ENCODE measurements at regions not wholly inside any gene's neighbourhood (a gene's known extent, or its start where the extent isn't known, plus 50 kb on each side); places are given as distances from the start of the nearest gene placed in this dataset.

DNA sequence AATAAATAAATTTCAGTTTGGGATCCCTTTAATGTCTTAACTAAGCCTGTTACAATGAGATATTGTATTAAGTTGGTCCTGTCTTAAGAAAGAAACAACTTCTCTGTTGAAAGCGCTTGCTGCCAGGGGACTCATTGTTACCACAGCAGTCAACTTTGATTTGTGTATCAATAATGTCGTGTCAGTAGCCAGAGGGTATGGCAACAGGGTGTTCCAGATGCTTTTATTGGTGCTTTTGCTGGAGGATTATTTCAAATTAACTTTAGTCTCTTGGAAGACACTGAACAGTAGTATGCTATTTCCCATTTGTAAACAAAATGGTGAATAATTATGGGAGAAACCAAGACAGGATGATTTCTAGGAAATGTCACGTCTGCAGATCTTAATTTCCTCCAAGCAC, 91.9 kb upstream of the TSHZ2 start:
- Histone ChIP-seq H4K20me1 (ENCODE audit: insufficient read depth, low read length, poor library complexity, severe bottlenecking) (no peaks in the 10 kb centered on the region), H3K4me1 (ENCODE audit: insufficient read depth, low read length, poor library complexity, severe bottlenecking) (no peaks in the 10 kb centered on the region), H3K36me3 (ENCODE audit: insufficient read depth, low read length) (no peaks in the 10 kb centered on the region), H3K4me3 (ENCODE audit: low read length, poor library complexity, severe bottlenecking) (no peak overlapping the region), H3K4me2 (ENCODE audit: low read depth, low read length, poor library complexity, severe bottlenecking) (no peak overlapping the region), H3K9me3 (ENCODE audit: insufficient read depth, low read depth, low read length) (no peaks in the 10 kb centered on the region), H3F3A (ENCODE audit: low read depth) (no peaks in the 10 kb centered on the region), H3K79me2 (ENCODE audit: insufficient read depth, low read length) (no peaks in the 10 kb centered on the region), H3K9me2 (replicated peaks; ENCODE audit: low read depth, low read length) (no peaks in the 10 kb centered on the region), H2AFZ (ENCODE audit: low read length) (no peak overlapping the region), H3K9ac (ENCODE audit: low read depth, low read length, poor library complexity, severe bottlenecking) (no peak overlapping the region), H3K27me3 (ENCODE audit: insufficient read depth, low read length, poor library complexity, severe bottlenecking) (no peaks in the 10 kb centered on the region)
- TF ChIP-seq, protein P1, sequence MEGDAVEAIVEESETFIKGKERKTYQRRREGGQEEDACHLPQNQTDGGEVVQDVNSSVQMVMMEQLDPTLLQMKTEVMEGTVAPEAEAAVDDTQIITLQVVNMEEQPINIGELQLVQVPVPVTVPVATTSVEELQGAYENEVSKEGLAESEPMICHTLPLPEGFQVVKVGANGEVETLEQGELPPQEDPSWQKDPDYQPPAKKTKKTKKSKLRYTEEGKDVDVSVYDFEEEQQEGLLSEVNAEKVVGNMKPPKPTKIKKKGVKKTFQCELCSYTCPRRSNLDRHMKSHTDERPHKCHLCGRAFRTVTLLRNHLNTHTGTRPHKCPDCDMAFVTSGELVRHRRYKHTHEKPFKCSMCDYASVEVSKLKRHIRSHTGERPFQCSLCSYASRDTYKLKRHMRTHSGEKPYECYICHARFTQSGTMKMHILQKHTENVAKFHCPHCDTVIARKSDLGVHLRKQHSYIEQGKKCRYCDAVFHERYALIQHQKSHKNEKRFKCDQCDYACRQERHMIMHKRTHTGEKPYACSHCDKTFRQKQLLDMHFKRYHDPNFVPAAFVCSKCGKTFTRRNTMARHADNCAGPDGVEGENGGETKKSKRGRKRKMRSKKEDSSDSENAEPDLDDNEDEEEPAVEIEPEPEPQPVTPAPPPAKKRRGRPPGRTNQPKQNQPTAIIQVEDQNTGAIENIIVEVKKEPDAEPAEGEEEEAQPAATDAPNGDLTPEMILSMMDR (conservative IDR thresholded peaks at IDR 0.05; ENCODE audit: low read length), result no peak

DNA sequence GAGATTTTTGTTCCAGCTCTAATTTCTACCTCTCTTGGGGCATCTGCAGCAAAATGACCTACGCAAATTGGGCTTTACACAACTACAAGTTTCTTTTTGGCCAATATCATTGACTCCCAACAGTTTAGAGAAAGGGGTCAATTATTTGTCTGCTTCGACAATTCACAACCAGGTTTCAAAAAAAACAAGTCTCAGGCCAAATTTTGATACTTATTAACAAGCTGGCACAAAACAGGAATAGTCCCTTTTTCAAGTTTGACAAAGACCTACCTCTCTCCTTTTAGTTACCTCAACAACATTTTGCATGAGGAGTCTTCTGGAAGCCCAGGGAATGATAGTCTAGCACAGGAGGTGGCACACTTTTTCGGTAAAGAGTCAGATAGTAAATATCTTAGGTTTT, 97.9 kb upstream of the TSHZ2 start:
- no peak overlapping the region for H3K4me2 ChIP-seq (ENCODE audit: low read depth, low read length, poor library complexity, severe bottlenecking)
- H3K4me3 ChIP-seq (ENCODE audit: low read length, poor library complexity, severe bottlenecking), result no peak overlapping the region
- no peaks in the 10 kb centered on the region for H3K4me1 ChIP-seq (ENCODE audit: insufficient read depth, low read length, poor library complexity, severe bottlenecking)
- H3K9me2 ChIP-seq (replicated peaks; ENCODE audit: low read depth, low read length), result no peaks in the 10 kb centered on the region
- no peak overlapping the region for H3K9ac ChIP-seq (ENCODE audit: low read depth, low read length, poor library complexity, severe bottlenecking)
- H4K20me1 ChIP-seq (ENCODE audit: insufficient read depth, low read length, poor library complexity, severe bottlenecking), result no peaks in the 10 kb centered on the region
- H3K79me2 ChIP-seq (ENCODE audit: insufficient read depth, low read length), result no peaks in the 10 kb centered on the region
- no peak overlapping the region for H2AFZ ChIP-seq (ENCODE audit: low read length)
- no peaks in the 10 kb centered on the region for H3K36me3 ChIP-seq (ENCODE audit: insufficient read depth, low read length)
- TF ChIP-seq EZH2phosphoT487 (IDR thresholded peaks at IDR 0.05; ENCODE audit: borderline replicate concordance), result no peak
- TF ChIP-seq, protein P1 (conservative IDR thresholded peaks at IDR 0.05; ENCODE audit: low read length), result no peak
- no peaks in the 10 kb centered on the region for H3K9me3 ChIP-seq (ENCODE audit: insufficient read depth, low read depth, low read length)
- H3F3A ChIP-seq (ENCODE audit: low read depth), result no peaks in the 10 kb centered on the region
- no peaks in the 10 kb centered on the region for H3K27me3 ChIP-seq (ENCODE audit: insufficient read depth, low read length, poor library complexity, severe bottlenecking)

DNA sequence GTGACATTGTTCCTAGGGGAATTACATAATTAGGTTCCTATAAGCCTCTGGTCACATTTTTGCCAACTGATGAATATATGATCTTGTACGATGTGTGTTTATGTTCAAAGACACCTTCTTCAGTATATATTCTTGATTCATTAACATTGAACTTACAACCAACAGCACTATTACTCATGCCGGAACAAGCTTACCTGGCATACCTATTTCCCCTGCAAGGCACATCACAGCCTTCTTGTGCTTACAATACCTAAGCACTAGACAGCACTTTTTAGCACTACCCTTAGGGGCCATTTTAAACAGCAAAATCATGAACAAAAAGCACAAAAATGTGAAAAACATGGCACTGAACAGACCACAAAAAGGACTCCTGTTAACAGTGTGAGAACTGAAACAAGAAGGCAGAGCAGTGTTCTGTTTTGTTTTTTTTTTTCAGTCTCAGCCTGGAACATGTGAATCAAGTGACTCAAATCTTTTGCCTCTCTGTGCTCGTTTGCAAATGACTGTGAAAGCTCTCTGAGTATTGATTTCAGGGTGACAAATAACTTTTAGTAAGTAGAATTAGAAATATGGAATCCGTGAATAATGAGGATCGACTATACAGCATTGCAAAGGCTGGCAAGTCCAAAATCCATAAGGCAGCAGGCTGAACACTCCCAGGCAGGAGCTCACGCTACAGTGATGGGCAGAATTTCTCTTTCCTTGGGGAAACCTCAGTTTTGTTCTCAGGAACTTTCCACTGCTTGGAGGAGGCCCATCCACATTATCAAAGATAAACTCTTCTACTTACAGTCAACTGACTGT, 102.3 kb upstream of the TSHZ2 start:
- no peaks in the 10 kb centered on the region for H3F3A ChIP-seq (ENCODE audit: low read depth)
- H3K9me2 ChIP-seq (replicated peaks; ENCODE audit: low read depth, low read length), result no peaks in the 10 kb centered on the region
- H3K4me1 ChIP-seq (ENCODE audit: insufficient read depth, low read length, poor library complexity, severe bottlenecking), result no peaks in the 10 kb centered on the region
- TF ChIP-seq, protein P1 (conservative IDR thresholded peaks at IDR 0.05; ENCODE audit: low read length), result no peak
- no peak for TF ChIP-seq EZH2phosphoT487 (IDR thresholded peaks at IDR 0.05; ENCODE audit: borderline replicate concordance)
- H3K4me3 ChIP-seq (ENCODE audit: low read length, poor library complexity, severe bottlenecking), result no peak overlapping the region
- H3K9me3 ChIP-seq (ENCODE audit: insufficient read depth, low read depth, low read length), result no peaks in the 10 kb centered on the region
- no peak overlapping the region for H3K4me2 ChIP-seq (ENCODE audit: low read depth, low read length, poor library complexity, severe bottlenecking)
- no peaks in the 10 kb centered on the region for H3K36me3 ChIP-seq (ENCODE audit: insufficient read depth, low read length)
- H2AFZ ChIP-seq (ENCODE audit: low read length), result no peak overlapping the region
- H3K27me3 ChIP-seq (ENCODE audit: insufficient read depth, low read length, poor library complexity, severe bottlenecking), result no peaks in the 10 kb centered on the region
- H4K20me1 ChIP-seq (ENCODE audit: insufficient read depth, low read length, poor library complexity, severe bottlenecking), result no peaks in the 10 kb centered on the region
- no peak overlapping the region for H3K9ac ChIP-seq (ENCODE audit: low read depth, low read length, poor library complexity, severe bottlenecking)
- no peaks in the 10 kb centered on the region for H3K79me2 ChIP-seq (ENCODE audit: insufficient read depth, low read length)
